Fibroblast of the aortic adventitia (primary cell): ENCODE measurements at regions not wholly inside any gene's neighbourhood (a gene's known extent, or its start where the extent isn't known, plus 50 kb on each side); places are given as distances from the start of the nearest gene placed in this dataset.

Experiments used
- DNase-seq: peaks from one replicate; pipeline ENCODE4 v3.0.0-alpha.2; 2010; ENCODE audit warnings: low read depth
- H3K4me3 ChIP-seq: 2 replicates; pipeline ENCODE4 v1.5.1; 2011; ENCODE audit warnings: low read depth, mild to moderate bottlenecking, control low read depth, low read length, moderate library complexity
- CTCF ChIP-seq: IDR thresholded peaks from 2 replicates; pipeline ENCODE4 v1.5.1; 2011; ENCODE audit warnings: mild to moderate bottlenecking, low read length, control low read depth, inconsistent platforms; ENCODE audit not compliant: insufficient read depth

DNA sequence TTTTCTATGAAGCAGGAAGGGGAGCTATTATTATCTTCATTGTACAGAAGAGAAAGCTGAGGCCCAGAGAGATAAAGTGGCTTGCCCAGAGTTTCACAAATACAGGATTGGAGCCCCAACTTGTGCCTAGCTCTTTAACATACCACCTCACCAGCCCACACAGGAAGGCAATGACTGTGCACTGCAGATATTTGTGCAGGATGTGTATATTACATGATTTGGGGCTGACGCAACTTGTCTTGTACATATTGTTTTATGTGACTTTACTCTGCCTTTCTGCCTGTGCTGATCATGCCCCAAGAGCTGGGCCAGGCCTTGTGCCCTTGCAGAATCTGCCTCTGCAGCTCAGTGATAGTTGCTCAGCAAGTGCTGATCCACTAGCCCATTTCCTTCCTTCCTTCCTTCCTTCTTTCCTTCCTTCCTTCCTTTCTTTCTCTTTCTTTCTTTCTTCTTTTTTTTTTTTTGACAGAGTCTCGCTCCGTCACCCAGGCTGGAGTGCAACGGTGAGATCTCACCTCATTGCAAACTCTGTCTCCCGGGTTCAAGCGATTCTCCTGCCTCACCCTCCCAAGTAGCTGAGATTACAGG lies 106.6 kb upstream of the TBCA start:
- DNase-seq: peak; percentile 66
- H3K4me3 ChIP-seq: no peak overlapping the region
- no peak for TF ChIP-seq CTCF

DNA sequence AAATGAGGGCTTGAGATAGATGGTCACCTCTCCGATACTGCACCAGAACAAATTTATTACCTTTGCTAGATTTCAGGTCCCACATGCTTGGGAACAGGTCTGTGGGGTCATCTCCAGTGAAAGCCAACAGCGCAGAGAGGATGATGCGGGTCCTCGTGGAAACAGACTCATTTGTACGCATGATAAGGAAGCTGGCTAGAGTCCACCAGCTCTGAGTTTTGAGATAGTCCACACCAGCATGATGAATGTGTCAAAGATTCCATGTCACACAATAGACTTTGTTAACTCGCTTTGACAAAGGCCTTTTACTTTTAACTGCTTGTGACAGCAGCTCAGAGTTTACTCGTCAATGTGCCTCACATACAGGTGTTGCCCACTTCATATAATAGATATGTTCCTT lies 105.4 kb upstream of the TBCA start:
- no peak overlapping the region for H3K4me3 ChIP-seq
- DNase-seq: peak; percentile 48
- TF ChIP-seq CTCF: no peak

- no peak for TF ChIP-seq CTCF
- H3K4me3 ChIP-seq: no peak overlapping the region
- DNase-seq: no peak
Measured at GRCh38 chr5:77877516-77878355, 101.6 kb upstream of the TBCA start.

DNA sequence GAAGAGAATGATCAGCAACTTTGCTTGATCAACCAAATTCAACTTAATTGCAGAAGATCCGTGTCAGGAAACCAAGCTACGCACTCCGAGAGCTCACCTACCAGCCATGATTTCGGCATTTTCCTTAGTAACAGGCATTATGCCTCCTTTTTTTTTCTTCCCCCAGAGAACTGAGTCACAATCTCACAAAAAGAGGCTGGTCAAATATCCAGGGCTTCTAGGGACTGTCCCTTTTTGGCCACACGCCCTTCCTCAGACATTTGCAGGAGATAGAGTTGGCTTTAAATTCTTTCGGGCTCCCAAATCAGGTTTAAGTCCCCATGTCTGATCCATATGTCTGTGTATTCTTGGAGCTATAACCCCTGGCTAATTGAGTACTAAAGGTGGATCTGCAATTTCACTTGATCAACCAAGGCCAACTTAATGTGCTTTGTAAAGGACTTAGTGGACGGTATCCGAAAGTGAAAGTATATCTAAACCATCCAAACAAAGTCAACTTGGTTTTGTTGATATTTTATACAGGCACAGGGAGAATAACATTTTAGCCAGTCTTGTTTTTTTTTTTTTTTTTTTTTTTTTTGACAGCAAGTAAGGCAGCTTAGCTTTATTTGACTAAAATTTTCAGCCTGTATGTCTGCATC lies 100.8 kb upstream of the TBCA start:
- DNase-seq: no peak
- H3K4me3 ChIP-seq: no peak overlapping the region
- no peak for TF ChIP-seq CTCF

DNA sequence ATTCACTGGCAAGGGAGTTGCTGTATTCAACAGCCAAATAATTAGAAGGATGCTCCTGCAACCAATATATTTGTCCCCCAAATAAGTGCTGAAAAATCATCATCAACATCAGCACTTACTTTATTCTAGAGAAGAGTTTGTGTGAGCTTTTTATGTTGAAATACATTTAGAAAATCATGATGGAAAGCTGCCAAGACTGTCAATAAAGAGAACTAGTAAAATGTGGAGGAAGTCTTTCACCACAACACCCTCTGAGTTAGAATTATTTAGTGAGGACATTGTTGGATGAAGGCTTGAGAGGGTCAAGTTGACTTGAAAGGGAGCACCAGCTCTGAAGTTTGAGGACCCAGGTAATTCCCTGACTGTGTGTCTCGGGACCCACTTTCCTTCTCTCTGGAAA lies 100.2 kb upstream of the TBCA start:
- no peak for DNase-seq
- H3K4me3 ChIP-seq: no peak overlapping the region
- TF ChIP-seq CTCF: no peak

DNA sequence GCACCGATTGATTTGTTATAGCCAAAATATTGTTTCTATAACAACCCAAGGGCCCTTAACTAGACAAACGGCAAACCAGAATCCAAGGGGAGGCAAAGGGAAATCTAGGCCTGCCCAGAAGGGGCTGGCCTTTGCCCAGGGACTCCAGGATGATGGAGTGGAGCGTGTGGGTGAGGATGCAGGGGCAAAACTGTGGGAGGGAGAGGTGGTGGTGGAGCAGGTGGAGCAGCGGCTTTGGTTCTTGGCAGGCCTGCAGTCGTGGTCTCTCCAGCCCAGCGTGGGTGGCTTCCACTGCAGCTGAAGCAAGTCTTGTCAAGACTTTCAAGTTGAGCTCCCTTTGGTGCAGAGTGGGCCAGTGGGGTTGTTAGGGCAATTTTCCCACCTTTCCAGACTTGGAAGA lies 98.6 kb upstream of the TBCA start:
- no peak for DNase-seq
- TF ChIP-seq CTCF: no peak
- no peak overlapping the region for H3K4me3 ChIP-seq
